ENCODE measurements at regions not wholly inside any gene's neighbourhood (a gene's known extent, or its start where the extent isn't known, plus 50 kb on each side); places are given as distances from the start of the nearest gene placed in this dataset.

- TF ChIP-seq, protein P1, sequence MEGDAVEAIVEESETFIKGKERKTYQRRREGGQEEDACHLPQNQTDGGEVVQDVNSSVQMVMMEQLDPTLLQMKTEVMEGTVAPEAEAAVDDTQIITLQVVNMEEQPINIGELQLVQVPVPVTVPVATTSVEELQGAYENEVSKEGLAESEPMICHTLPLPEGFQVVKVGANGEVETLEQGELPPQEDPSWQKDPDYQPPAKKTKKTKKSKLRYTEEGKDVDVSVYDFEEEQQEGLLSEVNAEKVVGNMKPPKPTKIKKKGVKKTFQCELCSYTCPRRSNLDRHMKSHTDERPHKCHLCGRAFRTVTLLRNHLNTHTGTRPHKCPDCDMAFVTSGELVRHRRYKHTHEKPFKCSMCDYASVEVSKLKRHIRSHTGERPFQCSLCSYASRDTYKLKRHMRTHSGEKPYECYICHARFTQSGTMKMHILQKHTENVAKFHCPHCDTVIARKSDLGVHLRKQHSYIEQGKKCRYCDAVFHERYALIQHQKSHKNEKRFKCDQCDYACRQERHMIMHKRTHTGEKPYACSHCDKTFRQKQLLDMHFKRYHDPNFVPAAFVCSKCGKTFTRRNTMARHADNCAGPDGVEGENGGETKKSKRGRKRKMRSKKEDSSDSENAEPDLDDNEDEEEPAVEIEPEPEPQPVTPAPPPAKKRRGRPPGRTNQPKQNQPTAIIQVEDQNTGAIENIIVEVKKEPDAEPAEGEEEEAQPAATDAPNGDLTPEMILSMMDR (IDR thresholded peaks at IDR 0.05; ENCODE audit: insufficient read depth, low read length, poor library complexity, severe bottlenecking), result no peak
- TF ChIP-seq EZH2phosphoT487 (conservative IDR thresholded peaks at IDR 0.05; ENCODE audit: low read length), result no peak
Observed at GRCh38 chr2:144310889-144311608, 208.9 kb downstream of the ZEB2 start.

Measured in SU-DHL-6 (cell line).